22Rv1 (cell line): ENCODE measurements at regions not wholly inside any gene's neighbourhood (a gene's known extent, or its start where the extent isn't known, plus 50 kb on each side); places are given as distances from the start of the nearest gene placed in this dataset.

Source experiments
- ZFX ChIP-seq: fragments of 450-650 bp; IDR thresholded peaks from 2 replicates; pipeline ENCODE4 v1.6.1; 2017; ENCODE audit warnings: antibody characterized with exemption, borderline replicate concordance
- TF ChIP-seq, protein P1 (sequence below): fragments of 450-650 bp; IDR thresholded peaks from 2 replicates; pipeline ENCODE4 v1.5.1; 2017; ENCODE audit warnings: mild to moderate bottlenecking

- TF ChIP-seq, protein P1, sequence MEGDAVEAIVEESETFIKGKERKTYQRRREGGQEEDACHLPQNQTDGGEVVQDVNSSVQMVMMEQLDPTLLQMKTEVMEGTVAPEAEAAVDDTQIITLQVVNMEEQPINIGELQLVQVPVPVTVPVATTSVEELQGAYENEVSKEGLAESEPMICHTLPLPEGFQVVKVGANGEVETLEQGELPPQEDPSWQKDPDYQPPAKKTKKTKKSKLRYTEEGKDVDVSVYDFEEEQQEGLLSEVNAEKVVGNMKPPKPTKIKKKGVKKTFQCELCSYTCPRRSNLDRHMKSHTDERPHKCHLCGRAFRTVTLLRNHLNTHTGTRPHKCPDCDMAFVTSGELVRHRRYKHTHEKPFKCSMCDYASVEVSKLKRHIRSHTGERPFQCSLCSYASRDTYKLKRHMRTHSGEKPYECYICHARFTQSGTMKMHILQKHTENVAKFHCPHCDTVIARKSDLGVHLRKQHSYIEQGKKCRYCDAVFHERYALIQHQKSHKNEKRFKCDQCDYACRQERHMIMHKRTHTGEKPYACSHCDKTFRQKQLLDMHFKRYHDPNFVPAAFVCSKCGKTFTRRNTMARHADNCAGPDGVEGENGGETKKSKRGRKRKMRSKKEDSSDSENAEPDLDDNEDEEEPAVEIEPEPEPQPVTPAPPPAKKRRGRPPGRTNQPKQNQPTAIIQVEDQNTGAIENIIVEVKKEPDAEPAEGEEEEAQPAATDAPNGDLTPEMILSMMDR = no peak
- TF ChIP-seq ZFX = no peak
These were observed 161.6 kb upstream of the TSLP start for GRCh38 chr5:110909950-110910349.
